HG02973 (cell line): ENCODE measurements at regions not wholly inside any gene's neighbourhood (a gene's known extent, or its start where the extent isn't known, plus 50 kb on each side); places are given as distances from the start of the nearest gene placed in this dataset.

ENCODE experiments used
- ATAC-seq: cut with Tn5 transposase; IDR thresholded peaks from one replicate; pipeline ENCODE4 v1.9.1; 2021; ENCODE audit warnings: moderate library complexity; ENCODE audit not compliant: unreplicated experiment

GRCh38 chr2:219995399-219995798 is 368.0 kb downstream of the SLC4A3 start:
- ATAC-seq, result no peak

- ATAC-seq, result no peak
These were observed 368.7 kb downstream of the SLC4A3 start for GRCh38 chr2:219995991-219996765.

- ATAC-seq, result no peak
These were observed 370.0 kb downstream of the SLC4A3 start for GRCh38 chr2:219997341-219997851.

DNA sequence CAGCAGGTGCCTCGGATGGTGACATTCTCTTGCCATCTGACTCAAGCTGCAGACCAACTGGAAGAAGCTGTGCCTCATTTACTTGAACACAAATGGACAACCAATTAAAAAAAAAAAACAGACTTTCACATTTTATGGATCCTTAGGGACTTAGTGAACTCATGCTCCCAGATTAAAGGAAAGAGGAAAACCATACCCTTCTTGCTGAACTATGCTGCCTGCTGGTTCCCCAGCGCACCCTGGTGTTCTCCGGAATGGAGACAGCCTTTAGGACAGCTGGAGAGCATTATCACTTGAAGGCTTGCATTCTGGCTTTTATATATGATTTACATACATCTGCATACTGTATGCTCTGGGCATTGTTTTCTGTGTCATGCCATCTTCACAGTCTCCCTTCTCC is 370.7 kb downstream of the SLC4A3 start:
- ATAC-seq, result no peak

DNA sequence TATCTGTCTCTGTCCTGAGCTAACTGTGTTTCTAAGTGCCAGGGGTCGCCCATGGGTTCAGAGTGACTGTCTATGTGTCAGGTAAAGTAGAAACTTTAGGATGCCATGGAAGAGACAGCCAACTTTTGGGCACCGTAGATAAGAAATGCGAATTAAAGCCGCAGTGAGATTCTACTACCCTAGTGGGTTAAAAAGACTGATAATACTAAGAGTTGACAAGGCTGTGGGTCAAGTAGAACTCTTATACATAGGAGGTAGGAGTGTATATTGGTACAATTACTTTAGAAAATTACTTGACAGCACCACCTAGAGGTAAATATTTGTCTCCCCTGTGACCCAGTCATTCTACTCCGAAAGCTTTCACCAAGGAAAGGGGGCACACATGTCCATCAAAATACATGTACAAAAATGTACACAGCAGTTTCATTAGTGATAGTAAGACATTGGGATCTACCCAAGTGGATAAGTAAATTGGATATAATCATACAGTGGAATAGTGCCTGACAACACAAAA is 371.3 kb downstream of the SLC4A3 start:
- no peak for ATAC-seq

DNA sequence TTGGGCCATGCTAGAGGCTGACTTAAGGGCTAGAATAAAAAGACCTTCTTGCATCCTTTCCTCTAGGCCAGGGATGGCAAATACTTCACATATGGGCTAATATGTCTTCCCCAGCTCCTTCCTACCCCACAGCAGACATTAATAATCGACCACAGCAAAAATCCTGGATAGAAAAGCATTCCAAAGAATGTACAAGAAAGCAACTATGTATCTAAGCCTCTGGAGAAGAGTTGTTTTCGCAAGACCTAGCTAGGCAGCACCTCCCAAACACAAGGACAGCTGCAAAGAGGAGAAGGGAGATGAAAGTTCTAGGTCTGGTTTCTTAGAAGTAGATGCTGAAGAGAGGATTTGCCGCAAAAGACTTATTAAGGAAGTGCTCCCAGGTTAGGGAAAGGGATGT is 372.6 kb downstream of the SLC4A3 start:
- no peak for ATAC-seq

- no peak for ATAC-seq
These were observed 373.2 kb downstream of the SLC4A3 start for GRCh38 chr2:220000586-220000985.

- ATAC-seq, result no peak
These were observed 374.3 kb downstream of the SLC4A3 start for GRCh38 chr2:220001751-220002150.

DNA sequence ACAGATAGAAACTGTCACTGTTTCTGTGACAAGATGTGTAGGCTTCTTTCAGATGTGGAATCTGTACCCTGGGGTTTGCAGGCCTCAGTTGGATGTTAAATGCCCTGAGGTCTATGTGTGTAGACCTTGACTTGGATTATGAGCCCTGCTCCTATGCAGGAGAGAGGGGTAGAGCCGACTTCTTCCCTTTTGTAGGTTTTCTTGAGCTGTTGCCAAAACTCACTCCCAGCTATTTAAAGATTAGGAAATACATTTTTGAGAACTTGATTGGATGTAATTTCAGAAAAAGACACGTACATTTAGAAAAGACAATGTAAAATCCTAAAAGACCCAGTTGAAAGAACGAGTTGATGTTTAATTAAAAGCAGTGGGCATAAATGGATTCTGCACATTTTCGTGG is 374.8 kb downstream of the SLC4A3 start:
- ATAC-seq, result no peak

DNA sequence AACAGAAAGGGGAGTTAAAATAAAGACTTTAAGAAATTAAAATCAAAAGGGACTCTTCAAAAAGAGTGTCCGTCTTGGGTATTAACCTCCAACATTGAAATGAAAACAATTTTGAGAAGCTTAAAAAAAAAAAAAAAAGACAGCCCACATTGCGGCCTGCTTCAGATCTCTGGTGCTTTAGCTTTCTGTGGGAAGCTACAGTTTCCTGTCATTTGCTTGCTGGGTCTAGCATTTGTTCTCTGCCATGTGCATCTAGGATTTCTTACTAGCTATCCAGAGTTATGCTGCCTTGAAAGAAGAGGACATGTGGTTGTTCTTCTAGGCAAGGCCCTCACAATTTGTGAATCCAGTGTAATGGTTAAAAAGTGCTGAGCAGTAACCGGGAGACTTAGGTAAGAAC is 375.3 kb downstream of the SLC4A3 start:
- no peak for ATAC-seq

DNA sequence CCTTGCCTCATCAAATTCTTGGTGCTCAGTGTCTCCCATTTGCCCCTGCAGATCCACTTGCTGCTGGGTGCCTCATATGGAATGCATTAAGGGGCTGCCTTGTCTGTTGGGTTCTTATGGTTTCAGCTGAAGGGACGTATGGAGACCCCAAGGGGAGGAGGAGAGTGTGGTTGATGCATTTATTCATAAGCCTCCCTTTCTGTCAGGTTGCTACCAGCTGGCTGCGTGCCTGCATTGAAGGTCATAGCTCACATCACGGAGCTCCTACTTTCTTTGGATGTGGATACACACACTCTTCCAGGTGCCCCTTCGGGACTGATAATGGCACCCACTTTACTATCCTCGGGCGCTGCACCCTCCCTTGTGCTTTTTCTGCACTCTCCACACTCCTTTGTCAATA is 377.9 kb downstream of the SLC4A3 start:
- no peak for ATAC-seq

DNA sequence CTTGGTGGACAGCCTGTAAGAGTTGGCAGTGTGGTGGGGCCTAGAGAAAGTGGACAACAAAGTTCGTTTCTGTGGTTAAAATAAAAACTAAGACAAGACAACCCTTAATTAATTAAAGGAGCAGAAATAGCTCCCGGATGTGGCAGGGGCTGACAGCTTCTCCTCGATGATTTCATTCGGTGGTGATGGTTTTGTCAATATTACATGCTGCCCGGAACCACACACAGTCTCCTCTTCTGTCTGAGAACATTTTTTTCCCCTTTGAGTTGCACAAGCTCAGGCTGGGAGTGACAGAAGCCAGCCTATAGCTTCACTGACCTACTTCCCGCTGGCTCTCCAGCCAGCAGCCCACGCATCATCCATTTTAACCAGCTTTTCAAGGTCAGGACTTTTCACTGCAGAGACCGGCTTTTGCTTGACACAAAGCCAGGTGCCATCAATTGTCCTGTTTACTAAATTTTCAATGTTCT is 378.8 kb downstream of the SLC4A3 start:
- no peak for ATAC-seq

- ATAC-seq, result no peak
These were observed 384.4 kb downstream of the SLC4A3 start for GRCh38 chr2:220011859-220012258.

DNA sequence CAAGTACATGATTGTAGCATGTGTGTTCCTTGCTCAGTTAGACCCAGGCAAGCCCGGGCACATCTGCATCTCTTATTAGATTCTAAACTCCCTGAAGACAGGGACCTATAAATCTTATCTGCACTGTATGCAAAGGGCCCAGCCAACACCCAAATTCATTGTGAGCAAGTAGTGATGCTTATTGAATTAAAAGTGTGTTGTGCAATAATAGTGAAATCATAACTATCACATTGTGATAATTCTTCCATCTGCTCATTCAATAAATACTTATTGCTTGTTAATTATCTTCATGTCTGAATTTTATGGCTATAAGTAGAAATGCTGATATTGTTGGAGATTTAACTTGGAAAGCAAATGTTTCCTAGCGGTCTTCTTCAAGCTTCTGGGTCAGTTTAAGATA is 387.5 kb downstream of the SLC4A3 start:
- ATAC-seq, result no peak

- no peak for ATAC-seq
These were observed 388.1 kb downstream of the SLC4A3 start for GRCh38 chr2:220015576-220015975.

DNA sequence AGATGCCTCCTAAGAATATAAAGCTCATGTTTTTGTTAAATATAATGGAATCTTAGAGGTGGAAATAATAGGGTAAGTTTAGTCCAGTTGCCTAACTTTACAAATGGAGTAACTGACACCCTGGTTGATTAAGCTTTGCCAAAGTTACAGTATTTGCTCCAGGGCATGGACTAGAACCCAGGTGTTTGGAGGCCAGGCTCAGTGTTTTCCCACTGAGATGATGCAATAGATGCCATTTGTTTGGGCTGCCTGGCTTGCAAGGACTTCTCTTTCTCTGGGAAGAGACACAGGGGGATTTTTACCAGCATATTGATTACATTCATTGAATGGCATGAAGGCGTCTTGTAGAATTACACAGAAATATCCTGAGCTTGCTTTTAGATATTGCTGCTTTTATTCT is 397.8 kb downstream of the SLC4A3 start:
- ATAC-seq, result no peak

- no peak for ATAC-seq
These were observed 401.6 kb downstream of the SLC4A3 start for GRCh38 chr2:220029013-220029412.

GRCh38 chr2:220033546-220033945 is 406.1 kb downstream of the SLC4A3 start:
- no peak for ATAC-seq

GRCh38 chr2:220034426-220035130 is 407.1 kb downstream of the SLC4A3 start:
- ATAC-seq, result no peak

DNA sequence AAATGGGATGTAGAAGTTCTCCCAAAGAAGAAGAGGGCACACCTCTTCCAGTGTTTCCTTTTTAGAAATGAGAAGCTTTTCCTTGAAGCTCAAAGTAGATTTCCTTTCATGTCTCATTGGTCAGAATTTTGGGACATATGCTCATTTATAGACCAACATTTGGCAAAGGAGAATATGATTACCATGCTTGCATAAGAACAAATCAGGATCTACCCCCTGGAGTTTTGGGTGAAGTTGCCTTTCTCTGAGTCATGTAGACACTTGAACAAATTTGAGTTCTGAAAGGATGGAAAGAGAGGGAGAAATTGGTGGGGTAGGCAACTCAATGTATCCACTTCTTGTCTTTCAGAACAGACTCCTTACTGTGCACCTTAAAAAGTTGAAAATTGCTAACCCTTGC is 409.0 kb downstream of the SLC4A3 start:
- no peak for ATAC-seq

DNA sequence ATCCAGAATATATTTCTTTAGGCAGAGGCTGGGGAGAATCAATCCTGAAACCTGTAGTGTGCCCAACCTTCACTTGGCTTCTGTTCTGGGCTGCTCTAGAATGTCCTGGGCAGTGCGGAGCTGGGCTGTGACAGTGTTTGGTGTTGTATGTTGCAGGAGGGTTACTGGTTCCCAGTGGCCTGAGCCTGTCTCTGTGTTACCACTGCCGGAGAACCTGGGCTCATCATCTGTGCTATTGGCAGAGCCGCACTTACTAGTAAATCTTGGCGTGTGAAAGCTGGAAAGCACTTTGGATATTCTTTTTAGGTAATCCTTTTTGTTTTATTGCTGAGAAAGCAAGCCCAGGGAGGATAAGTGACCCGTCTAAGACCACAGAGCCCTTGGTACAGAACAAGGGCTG is 412.9 kb downstream of the SLC4A3 start:
- ATAC-seq, result no peak

DNA sequence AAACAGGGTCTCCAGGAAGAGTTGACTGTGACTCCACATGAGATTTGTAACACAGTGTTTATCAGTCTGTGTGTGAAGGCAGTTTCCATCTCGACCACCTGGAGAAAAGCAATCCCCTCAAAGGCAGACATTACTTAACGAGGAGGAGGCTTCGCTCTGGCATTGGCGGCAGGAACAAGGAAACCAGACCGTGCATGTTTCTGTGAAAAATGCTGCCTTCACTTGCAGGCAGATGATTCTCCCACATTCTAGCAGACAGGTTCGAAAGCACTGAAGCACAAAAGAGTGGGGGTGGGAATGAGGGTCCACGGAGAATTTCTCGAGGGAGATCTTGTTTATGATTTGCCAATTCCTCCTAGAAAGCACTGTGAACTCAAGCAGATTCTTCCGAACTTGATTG is 414.0 kb downstream of the SLC4A3 start:
- ATAC-seq, result no peak
